Testis (tissue), 2 donors: ENCODE measurements at regions not wholly inside any gene's neighbourhood (a gene's known extent, or its start where the extent isn't known, plus 50 kb on each side); places are given as distances from the start of the nearest gene placed in this dataset.

Experiments used
- CTCF ChIP-seq, 3 experiments: fragments of 450-650 bp in 2 of 3; fragments of 200-600 bp in 1 of 3; sonication (generic) in 1 of 3; IDR thresholded peaks; one replicate each; pipeline ENCODE4 v1.5.1; 2016 to 2019; ENCODE audit warnings: antibody characterized with exemption in 3 of 3, mild to moderate bottlenecking in 2 of 3, moderate library complexity in 1 of 3
- POLR2A ChIP-seq: fragments of 450-650 bp; IDR thresholded peaks from one replicate; pipeline ENCODE4 v1.6.1; 2017; ENCODE audit warnings: antibody characterized with exemption, mild to moderate bottlenecking, moderate library complexity

- TF ChIP-seq POLR2A (no peak), CTCF (IDR thresholded peaks at IDR 0.05) (no peak)
Measured at GRCh38 chr6:149237464-149237863, 80.0 kb upstream of the TAB2 start.
